OCI-LY7 (cell line): ENCODE measurements at regions not wholly inside any gene's neighbourhood (a gene's known extent, or its start where the extent isn't known, plus 50 kb on each side); places are given as distances from the start of the nearest gene placed in this dataset.

Experiments used
- BruUV-seq: library from RNA; stranded (reverse); fragments of 400-500 nt; replicated peaks from 2 replicates; lab custom pipeline; 2021; lab: Mats Ljungman, UMichigan
- CTCF ChIA-PET: fragments of 300-600 bp; sonication (Branson Sonifier 250); formaldehyde crosslinking; loops from one replicate; lab custom pipeline; 2022; ENCODE audit warnings: antibody characterized with exemption; ENCODE audit not compliant: unreplicated experiment; lab: Charles Lee
- POLR2A ChIA-PET: fragments of 300-600 bp; sonication (Branson Sonifier 250); formaldehyde crosslinking; loops from one replicate; lab custom pipeline; 2022; ENCODE audit warnings: antibody characterized with exemption; lab: Charles Lee
- DNase-seq: peaks from one replicate; pipeline ENCODE4 v3.0.0-alpha.2; 2015; ENCODE audit warnings: low spot score
- H2AFZ ChIP-seq: fragments of 200-600 bp; sonication (generic), shearing (Covaris generic); 2 replicates; pipeline ENCODE4 v1.6.1; 2014; ENCODE audit warnings: mild to moderate bottlenecking, antibody characterized with exemption, low read length, moderate library complexity
- H3K27ac ChIP-seq: fragments of 200-600 bp; sonication (generic); 2 replicates; pipeline ENCODE4 v1.5.1; 2014; ENCODE audit warnings: mixed run types, low read depth, mild to moderate bottlenecking, moderate library complexity, low read length, inconsistent platforms; ENCODE audit not compliant: poor library complexity, severe bottlenecking
- H3K36me3 ChIP-seq: fragments of 200-600 bp; sonication (generic); 2 replicates; pipeline ENCODE4 v1.6.1; 2014; ENCODE audit warnings: mild to moderate bottlenecking, antibody characterized with exemption, low read length, moderate library complexity, mixed read lengths; ENCODE audit not compliant: insufficient read depth
- H3K4me1 ChIP-seq: fragments of 200-600 bp; sonication (generic); 2 replicates; pipeline ENCODE4 v1.5.1; 2014; ENCODE audit warnings: mild to moderate bottlenecking, low read length; ENCODE audit not compliant: insufficient read depth, poor library complexity, severe bottlenecking
- H3K4me2 ChIP-seq: fragments of 200-600 bp; sonication (generic); 2 replicates; pipeline ENCODE4 v1.6.1; 2014; ENCODE audit warnings: mild to moderate bottlenecking, low read length
- H3K4me3 ChIP-seq: fragments of 200-600 bp; sonication (generic); 2 replicates; pipeline ENCODE4 v1.5.1; 2014; ENCODE audit warnings: mild to moderate bottlenecking, low read depth, low read length; ENCODE audit not compliant: poor library complexity, severe bottlenecking
- H3K79me2 ChIP-seq: fragments of 200-600 bp; sonication (generic); 2 replicates; pipeline ENCODE4 v1.6.1; 2016; ENCODE audit warnings: low read depth, mild to moderate bottlenecking, low read length, moderate library complexity, mixed read lengths; ENCODE audit not compliant: insufficient read depth
- H3K9me2 ChIP-seq: fragments of 200-600 bp; sonication (generic); 2 replicates; pipeline ENCODE4 v1.6.1; 2016; ENCODE audit warnings: mild to moderate bottlenecking, low read length, mixed read lengths; ENCODE audit not compliant: insufficient read depth
- H3K9me3 ChIP-seq: fragments of 200-600 bp; sonication (generic); 2 replicates; pipeline ENCODE4 v1.6.1; 2014; ENCODE audit warnings: mild to moderate bottlenecking, mixed run types, low read length, mixed read lengths
- H4K20me1 ChIP-seq: fragments of 200-600 bp; sonication (generic); 2 replicates; pipeline ENCODE4 v1.6.1; 2014; ENCODE audit warnings: mild to moderate bottlenecking, antibody characterized with exemption, low read length, moderate library complexity, mixed read lengths; ENCODE audit not compliant: insufficient read depth
- CTCF ChIP-seq: fragments of 200-600 bp; sonication (generic); conservative IDR thresholded peaks from 2 replicates; pipeline ENCODE4 v1.5.1; 2014; ENCODE audit warnings: mild to moderate bottlenecking, antibody characterized with exemption, low read length, moderate library complexity, mixed read lengths
- EZH2phosphoT487 ChIP-seq: fragments of 200-600 bp; sonication (generic); IDR thresholded peaks from 2 replicates; pipeline ENCODE4 v1.6.1; 2018; ENCODE audit warnings: low read depth, borderline replicate concordance, mild to moderate bottlenecking, mixed run types, antibody characterized with exemption, low read length, moderate library complexity, mixed read lengths
- intact Hi-C: fragments of 100-400 bp; cut with micrococcal nuclease; formaldehyde crosslinking; loops from one replicate; pipeline ENCODE4 v1.10.0; 2022; ENCODE audit not compliant: unreplicated experiment

GRCh38 chr4:178871476-178871875 lies 1429.2 kb upstream of the AGA start:
- no TSS peak for BruUV-seq
- Histone ChIP-seq H3K9me2 (no peaks in the 10 kb centered on the region), H4K20me1 (no peaks in the 10 kb centered on the region), H3K4me3 (no peak overlapping the region), H3K4me2 (no peak overlapping the region), H3K9me3 (no peaks in the 10 kb centered on the region), H3K4me1 (no peaks in the 10 kb centered on the region), H3K36me3 (no peaks in the 10 kb centered on the region), H3K79me2 (no peaks in the 10 kb centered on the region), H3K27ac (no peak overlapping the region), H2AFZ (no peak overlapping the region)
- DNase-seq = no peak
- intact Hi-C loops = no loop called here
- TF ChIP-seq EZH2phosphoT487 = no peak
- no peak for TF ChIP-seq CTCF
- ChIA-PET POLR2A (interaction anchor here (0.6 kb wide), 1 partner anchor 797 kb away, joined by 3 read pairs; no protein-coding TSS in a partner anchor), CTCF (no interaction called here)

- H2AFZ ChIP-seq = no peak overlapping the region
- H3K4me2 ChIP-seq = no peak overlapping the region
- no peaks in the 10 kb centered on the region for H3K4me1 ChIP-seq
- no peaks in the 10 kb centered on the region for H3K9me3 ChIP-seq
- H3K4me3 ChIP-seq = no peak overlapping the region
- intact Hi-C loops = no loop called here
- CTCF ChIA-PET = no interaction called here
- no peaks in the 10 kb centered on the region for H3K9me2 ChIP-seq
- H3K27ac ChIP-seq = no peak overlapping the region
- H3K79me2 ChIP-seq = no peaks in the 10 kb centered on the region
- H4K20me1 ChIP-seq = no peaks in the 10 kb centered on the region
- no TSS peak for BruUV-seq
- POLR2A ChIA-PET = no interaction called here
- TF ChIP-seq CTCF (no peak), EZH2phosphoT487 (no peak)
- no peaks in the 10 kb centered on the region for H3K36me3 ChIP-seq
- no peak for DNase-seq
Measured at GRCh38 chr4:178881937-178882336, 1439.7 kb upstream of the AGA start.

GRCh38 chr4:178894126-178894525 lies 1451.9 kb upstream of the AGA start:
- no peak overlapping the region for H3K4me2 ChIP-seq
- H3K4me1 ChIP-seq = no peaks in the 10 kb centered on the region
- H3K9me3 ChIP-seq = no peaks in the 10 kb centered on the region
- no peaks in the 10 kb centered on the region for H3K9me2 ChIP-seq
- CTCF ChIA-PET = no interaction called here
- no peaks in the 10 kb centered on the region for H4K20me1 ChIP-seq
- no peak overlapping the region for H3K4me3 ChIP-seq
- no peak overlapping the region for H3K27ac ChIP-seq
- TF ChIP-seq EZH2phosphoT487 = no peak
- no peak for TF ChIP-seq CTCF
- no peak overlapping the region for H2AFZ ChIP-seq
- intact Hi-C loops = no loop called here
- POLR2A ChIA-PET = no interaction called here
- DNase-seq = no peak
- H3K79me2 ChIP-seq = no peaks in the 10 kb centered on the region
- H3K36me3 ChIP-seq = no peaks in the 10 kb centered on the region
- no TSS peak for BruUV-seq
